ENCODE measurements at regions not wholly inside any gene's neighbourhood (a gene's known extent, or its start where the extent isn't known, plus 50 kb on each side); places are given as distances from the start of the nearest gene placed in this dataset.
"Not testable (repeated sequence)": the region's sequence is repeated elsewhere in the genome, so short reads cannot be mapped to it uniquely, and the experiment has no call there.

- H3K9me3 Mint-ChIP-seq; H3K4me1 Mint-ChIP-seq; H3K27me3 Mint-ChIP-seq; H3K27ac Mint-ChIP-seq; DNase-seq (ENCODE audit: low spot score in 2 of 2); ATAC-seq (ENCODE audit: low read depth); H3K4me3 Mint-ChIP-seq; H3K36me3 Mint-ChIP-seq: not testable (repeated sequence)
Observed at GRCh38 chr2:91770046-91770575, 3078.6 kb downstream of the RPIA start.

- H3K4me3 Mint-ChIP-seq; DNase-seq (ENCODE audit: low spot score in 2 of 2); H3K36me3 Mint-ChIP-seq; ATAC-seq (ENCODE audit: low read depth); H3K9me3 Mint-ChIP-seq; H3K4me1 Mint-ChIP-seq; H3K27me3 Mint-ChIP-seq; H3K27ac Mint-ChIP-seq: not testable (repeated sequence)
Observed at GRCh38 chr2:91771604-91772003, 3080.1 kb downstream of the RPIA start.

- ATAC-seq (ENCODE audit: low read depth); H3K9me3 Mint-ChIP-seq; H3K27me3 Mint-ChIP-seq; H3K4me1 Mint-ChIP-seq; H3K4me3 Mint-ChIP-seq; DNase-seq (ENCODE audit: low spot score in 2 of 2); H3K27ac Mint-ChIP-seq; H3K36me3 Mint-ChIP-seq: not testable (repeated sequence)
Observed at GRCh38 chr2:91772240-91772937, 3080.9 kb downstream of the RPIA start.

- not testable (repeated sequence) for H3K27ac Mint-ChIP-seq; H3K36me3 Mint-ChIP-seq; H3K27me3 Mint-ChIP-seq; ATAC-seq (ENCODE audit: low read depth); DNase-seq (ENCODE audit: low spot score in 2 of 2); H3K4me1 Mint-ChIP-seq; H3K9me3 Mint-ChIP-seq; H3K4me3 Mint-ChIP-seq
Observed at GRCh38 chr2:91773810-91774209, 3082.3 kb downstream of the RPIA start.

- H3K4me3 Mint-ChIP-seq; H3K27me3 Mint-ChIP-seq; H3K9me3 Mint-ChIP-seq; DNase-seq (ENCODE audit: low spot score in 2 of 2); H3K27ac Mint-ChIP-seq; ATAC-seq (ENCODE audit: low read depth); H3K4me1 Mint-ChIP-seq; H3K36me3 Mint-ChIP-seq: not testable (repeated sequence)
Observed at GRCh38 chr2:91775193-91775592, 3083.7 kb downstream of the RPIA start.

- H3K27ac Mint-ChIP-seq; H3K27me3 Mint-ChIP-seq; H3K4me3 Mint-ChIP-seq; H3K9me3 Mint-ChIP-seq; H3K4me1 Mint-ChIP-seq; ATAC-seq (ENCODE audit: low read depth); H3K36me3 Mint-ChIP-seq; DNase-seq (ENCODE audit: low spot score in 2 of 2): not testable (repeated sequence)
Observed at GRCh38 chr2:91780324-91780723, 3088.9 kb downstream of the RPIA start.

- not testable (repeated sequence) for DNase-seq (ENCODE audit: low spot score in 2 of 2); ATAC-seq (ENCODE audit: low read depth)
Observed at GRCh38 chr2:91809391-91809790, 3061.8 kb upstream of the TEKT4 start.

GRCh38 chr2:91839904-91840868 lies 3031.0 kb upstream of the TEKT4 start:
- no peaks in the 10 kb centered on the region for H3K36me3 Mint-ChIP-seq
- H3K27me3 Mint-ChIP-seq = peaks cover 12% of the 10 kb centered on the region

More at GRCh38 chr2:91809391-91809790, 3061.8 kb upstream of the TEKT4 start:
- not testable (repeated sequence) for H3K4me1 Mint-ChIP-seq, H3K27ac Mint-ChIP-seq, H3K4me3 Mint-ChIP-seq, H3K27me3 Mint-ChIP-seq, H3K9me3 Mint-ChIP-seq, H3K36me3 Mint-ChIP-seq

GRCh38 chr2:91842264-91842663 lies 3029.0 kb upstream of the TEKT4 start:
- not testable (repeated sequence) for H3K4me1 Mint-ChIP-seq; H3K36me3 Mint-ChIP-seq; H3K27ac Mint-ChIP-seq; ATAC-seq (ENCODE audit: low read depth); DNase-seq (ENCODE audit: low spot score in 2 of 2); H3K4me3 Mint-ChIP-seq; H3K9me3 Mint-ChIP-seq
- H3K27me3 Mint-ChIP-seq = peaks cover 16% of the 10 kb centered on the region

More at GRCh38 chr2:91839904-91840868, 3031.0 kb upstream of the TEKT4 start:
- Mint-ChIP-seq H3K9me3 (no peaks in the 10 kb centered on the region), H3K4me3 (no peak overlapping the region), H3K27ac (no peak overlapping the region), H3K4me1 (no peaks in the 10 kb centered on the region)
- ATAC-seq (ENCODE audit: low read depth) = no peak
- no peak for DNase-seq (ENCODE audit: low spot score in 2 of 2)

- H3K27ac Mint-ChIP-seq; ATAC-seq (ENCODE audit: low read depth): not testable (repeated sequence)
Observed at GRCh38 chr2:91842913-91843312, 3028.3 kb upstream of the TEKT4 start.

GRCh38 chr2:91843723-91844450 lies 3027.3 kb upstream of the TEKT4 start:
- H3K4me3 Mint-ChIP-seq; H3K9me3 Mint-ChIP-seq; DNase-seq (ENCODE audit: low spot score in 2 of 2); H3K27ac Mint-ChIP-seq; H3K4me1 Mint-ChIP-seq; ATAC-seq (ENCODE audit: low read depth); H3K36me3 Mint-ChIP-seq: not testable (repeated sequence)
- peaks cover 16% of the 10 kb centered on the region for H3K27me3 Mint-ChIP-seq

More at GRCh38 chr2:91842913-91843312, 3028.3 kb upstream of the TEKT4 start:
- not testable (repeated sequence) for DNase-seq (ENCODE audit: low spot score in 2 of 2); H3K36me3 Mint-ChIP-seq; H3K4me1 Mint-ChIP-seq; H3K4me3 Mint-ChIP-seq; H3K9me3 Mint-ChIP-seq
- peaks cover 16% of the 10 kb centered on the region for H3K27me3 Mint-ChIP-seq

GRCh38 chr2:91844451-91844825 lies 3026.8 kb upstream of the TEKT4 start:
- not testable (repeated sequence) for H3K36me3 Mint-ChIP-seq; H3K27ac Mint-ChIP-seq; H3K4me3 Mint-ChIP-seq; H3K9me3 Mint-ChIP-seq; ATAC-seq (ENCODE audit: low read depth); H3K4me1 Mint-ChIP-seq; DNase-seq (ENCODE audit: low spot score in 2 of 2)
- peaks cover 16% of the 10 kb centered on the region for H3K27me3 Mint-ChIP-seq

- not testable (repeated sequence) for H3K4me1 Mint-ChIP-seq; H3K27ac Mint-ChIP-seq; DNase-seq (ENCODE audit: low spot score in 2 of 2); H3K9me3 Mint-ChIP-seq; ATAC-seq (ENCODE audit: low read depth); H3K36me3 Mint-ChIP-seq; H3K4me3 Mint-ChIP-seq
- peaks cover 12% of the 10 kb centered on the region for H3K27me3 Mint-ChIP-seq
Observed at GRCh38 chr2:91846388-91846787, 3024.8 kb upstream of the TEKT4 start.

Data from memory B cell (primary cell).